ENCODE measurements at regions not wholly inside any gene's neighbourhood (a gene's known extent, or its start where the extent isn't known, plus 50 kb on each side); places are given as distances from the start of the nearest gene placed in this dataset.

DNA sequence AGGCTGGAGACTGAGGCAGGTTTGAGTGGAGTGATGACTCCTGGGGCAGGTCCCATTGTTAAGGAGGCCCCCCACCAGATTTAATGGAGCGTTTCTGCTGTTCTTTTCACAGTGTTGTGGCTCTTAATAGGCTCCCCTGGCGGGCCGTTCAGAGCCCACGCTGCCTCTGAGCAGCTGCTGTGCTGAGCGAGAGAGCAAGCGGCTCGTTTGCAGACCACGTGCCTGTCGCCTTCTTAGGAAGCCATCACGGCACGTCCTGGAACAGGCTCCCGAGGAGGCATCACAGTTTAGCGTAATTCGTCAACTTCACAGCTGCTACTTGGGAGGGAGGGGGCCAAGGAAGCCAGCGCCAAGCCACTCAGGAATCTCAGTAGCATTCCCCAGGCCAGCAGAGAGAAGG is 70.5 kb upstream of the CTTNBP2NL start:
- no peaks in the 10 kb centered on the region for H3K9me3 Mint-ChIP-seq (ENCODE audit: low read depth)
- H3K36me3 Mint-ChIP-seq (ENCODE audit: low read depth): no peaks in the 10 kb centered on the region
- peaks cover 66% of the 10 kb centered on the region for H3K27me3 Mint-ChIP-seq (ENCODE audit: low read depth)
- TF ChIP-seq, protein P1, sequence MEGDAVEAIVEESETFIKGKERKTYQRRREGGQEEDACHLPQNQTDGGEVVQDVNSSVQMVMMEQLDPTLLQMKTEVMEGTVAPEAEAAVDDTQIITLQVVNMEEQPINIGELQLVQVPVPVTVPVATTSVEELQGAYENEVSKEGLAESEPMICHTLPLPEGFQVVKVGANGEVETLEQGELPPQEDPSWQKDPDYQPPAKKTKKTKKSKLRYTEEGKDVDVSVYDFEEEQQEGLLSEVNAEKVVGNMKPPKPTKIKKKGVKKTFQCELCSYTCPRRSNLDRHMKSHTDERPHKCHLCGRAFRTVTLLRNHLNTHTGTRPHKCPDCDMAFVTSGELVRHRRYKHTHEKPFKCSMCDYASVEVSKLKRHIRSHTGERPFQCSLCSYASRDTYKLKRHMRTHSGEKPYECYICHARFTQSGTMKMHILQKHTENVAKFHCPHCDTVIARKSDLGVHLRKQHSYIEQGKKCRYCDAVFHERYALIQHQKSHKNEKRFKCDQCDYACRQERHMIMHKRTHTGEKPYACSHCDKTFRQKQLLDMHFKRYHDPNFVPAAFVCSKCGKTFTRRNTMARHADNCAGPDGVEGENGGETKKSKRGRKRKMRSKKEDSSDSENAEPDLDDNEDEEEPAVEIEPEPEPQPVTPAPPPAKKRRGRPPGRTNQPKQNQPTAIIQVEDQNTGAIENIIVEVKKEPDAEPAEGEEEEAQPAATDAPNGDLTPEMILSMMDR (IDR thresholded peaks at IDR 0.05): no peak
- peaks cover 3% of the 10 kb centered on the region for H3K4me1 Mint-ChIP-seq (ENCODE audit: low read depth)
- no peak for DNase-seq (ENCODE audit: low spot score)
- H3K27ac Mint-ChIP-seq (ENCODE audit: unreplicated experiment): no peak overlapping the region
- H3K4me3 Mint-ChIP-seq (ENCODE audit: unreplicated experiment): no peak overlapping the region

DNA sequence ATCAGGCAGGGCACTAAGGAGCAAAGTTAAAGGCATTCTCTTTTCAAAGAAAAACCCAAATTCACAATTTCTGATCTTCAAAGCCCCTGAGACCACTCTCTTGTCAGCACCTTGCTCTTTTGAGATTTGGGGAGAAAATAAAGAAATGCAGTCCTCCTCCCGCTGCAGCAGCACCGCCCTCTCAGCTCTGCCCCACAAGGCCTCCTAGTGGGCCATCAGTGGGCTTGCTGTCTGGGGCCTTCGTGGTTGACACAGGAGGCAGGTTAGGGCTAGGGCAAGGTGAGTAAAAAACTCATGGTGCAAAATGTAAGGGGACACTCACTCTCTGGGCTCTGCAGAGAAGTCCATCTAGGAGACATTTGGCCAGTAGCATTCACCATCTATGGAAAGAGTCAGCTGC is 67.4 kb upstream of the CTTNBP2NL start:
- Mint-ChIP-seq H3K4me3 (ENCODE audit: unreplicated experiment) (no peak overlapping the region), H3K27me3 (ENCODE audit: low read depth) (peaks cover 74% of the 10 kb centered on the region), H3K36me3 (ENCODE audit: low read depth) (no peaks in the 10 kb centered on the region), H3K9me3 (ENCODE audit: low read depth) (no peaks in the 10 kb centered on the region), H3K4me1 (ENCODE audit: low read depth) (peaks cover 3% of the 10 kb centered on the region), H3K27ac (ENCODE audit: unreplicated experiment) (no peak overlapping the region)
- no peak for DNase-seq (ENCODE audit: low spot score)
- TF ChIP-seq, protein P1 (IDR thresholded peaks at IDR 0.05): no peak

DNA sequence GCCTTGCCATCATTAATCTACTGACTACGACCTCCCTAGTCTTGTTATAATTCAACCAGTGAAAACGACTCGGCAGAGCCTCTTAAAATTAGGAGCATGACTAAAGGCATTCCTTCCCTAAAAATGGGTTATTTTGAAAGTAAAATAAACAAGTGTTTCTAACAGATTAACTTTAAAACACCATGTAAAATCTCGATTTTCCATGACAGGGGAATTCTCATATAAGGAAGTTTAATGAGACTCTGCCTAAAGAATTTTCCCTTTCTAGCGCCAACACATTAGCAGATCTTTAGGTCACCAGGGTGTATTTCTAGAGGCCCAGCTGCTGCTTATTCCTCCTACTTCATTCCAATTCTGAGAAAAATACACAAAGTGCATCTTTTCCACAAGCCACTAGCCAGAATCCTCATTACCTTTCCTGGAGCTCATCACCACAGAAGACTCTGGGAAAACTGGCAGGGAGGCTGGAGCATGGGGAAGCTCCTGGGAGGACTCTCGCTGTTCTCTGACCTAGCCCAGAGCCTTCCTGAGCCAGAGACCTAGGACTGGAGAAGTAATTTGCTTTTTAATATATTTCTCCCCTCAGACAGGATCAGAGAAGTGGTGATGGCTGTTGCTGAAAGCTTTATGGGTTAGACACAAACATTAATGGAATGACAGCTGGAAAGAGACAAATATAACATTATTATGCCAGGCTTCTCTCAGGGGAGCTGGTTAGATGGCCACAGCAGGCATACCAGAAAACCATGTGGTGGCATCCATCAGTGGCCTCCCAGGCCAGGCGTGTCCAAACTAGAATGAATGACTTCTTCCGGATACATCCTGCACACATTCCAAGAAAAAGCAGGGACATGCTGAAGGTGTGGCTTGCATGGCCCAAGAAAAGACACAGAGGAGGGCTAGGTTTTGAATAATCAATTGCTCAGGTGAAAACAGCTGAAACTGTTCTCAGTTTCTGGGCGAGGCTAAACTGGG is 63.6 kb upstream of the CTTNBP2NL start:
- Mint-ChIP-seq H3K27me3 (ENCODE audit: low read depth) (peaks cover 68% of the 10 kb centered on the region), H3K9me3 (ENCODE audit: low read depth) (no peaks in the 10 kb centered on the region), H3K36me3 (ENCODE audit: low read depth) (no peaks in the 10 kb centered on the region), H3K27ac (ENCODE audit: unreplicated experiment) (no peak overlapping the region), H3K4me3 (ENCODE audit: unreplicated experiment) (no peak overlapping the region), H3K4me1 (ENCODE audit: low read depth) (no peaks in the 10 kb centered on the region)
- TF ChIP-seq, protein P1 (IDR thresholded peaks at IDR 0.05): no peak
- DNase-seq (ENCODE audit: low spot score): no peak

DNA sequence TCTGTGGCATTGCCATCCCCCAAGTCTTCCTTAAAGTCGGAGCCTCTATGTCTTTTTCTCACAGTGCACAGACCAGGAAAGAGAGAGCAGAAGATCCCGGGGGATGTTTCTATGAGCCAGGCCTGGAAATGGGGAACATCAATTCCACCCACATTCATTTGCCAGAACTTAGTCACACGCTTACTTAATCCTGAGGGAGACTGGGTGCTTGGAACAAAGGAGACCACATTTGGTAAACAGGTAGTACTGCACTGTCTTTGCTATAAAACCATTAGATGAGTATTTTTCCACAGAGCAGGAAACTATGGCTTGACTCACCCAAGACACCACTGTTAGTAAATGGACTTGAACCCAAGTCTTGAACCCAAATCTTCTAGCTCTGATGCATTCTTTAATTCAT is 60.7 kb upstream of the CTTNBP2NL start:
- no peaks in the 10 kb centered on the region for H3K36me3 Mint-ChIP-seq (ENCODE audit: low read depth)
- TF ChIP-seq, protein P1 (IDR thresholded peaks at IDR 0.05): no peak
- H3K27ac Mint-ChIP-seq (ENCODE audit: unreplicated experiment): no peak overlapping the region
- no peak for DNase-seq (ENCODE audit: low spot score)
- H3K4me3 Mint-ChIP-seq (ENCODE audit: unreplicated experiment): no peak overlapping the region
- no peaks in the 10 kb centered on the region for H3K9me3 Mint-ChIP-seq (ENCODE audit: low read depth)
- H3K27me3 Mint-ChIP-seq (ENCODE audit: low read depth): peaks cover 67% of the 10 kb centered on the region
- no peaks in the 10 kb centered on the region for H3K4me1 Mint-ChIP-seq (ENCODE audit: low read depth)

DNA sequence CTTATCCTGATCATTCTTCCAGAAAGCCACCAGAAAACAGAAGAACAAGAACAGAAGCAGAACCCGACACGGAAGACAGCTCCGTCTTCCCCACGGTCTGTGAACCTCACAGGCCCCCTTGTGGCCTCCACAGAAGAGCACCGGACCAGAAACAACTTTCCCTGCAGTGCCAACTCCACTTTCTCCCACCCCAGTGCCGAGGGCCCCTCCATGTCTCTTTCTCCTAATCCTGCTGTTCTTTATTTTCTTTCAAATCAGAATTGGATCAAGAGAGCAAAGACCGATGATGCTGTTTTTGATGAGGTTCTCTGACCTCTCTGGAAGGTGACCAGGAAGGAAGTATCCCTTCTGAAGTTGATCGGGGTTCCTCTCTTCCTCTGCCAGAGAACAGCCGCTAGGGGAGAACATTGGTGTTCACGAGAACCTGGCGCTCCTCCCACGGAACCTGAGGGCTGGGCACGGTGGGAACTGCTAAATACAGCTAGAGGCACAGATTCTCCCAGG is 58.9 kb upstream of the CTTNBP2NL start:
- no peak for DNase-seq (ENCODE audit: low spot score)
- H3K27ac Mint-ChIP-seq (ENCODE audit: unreplicated experiment): no peak overlapping the region
- H3K9me3 Mint-ChIP-seq (ENCODE audit: low read depth): no peaks in the 10 kb centered on the region
- no peaks in the 10 kb centered on the region for H3K4me1 Mint-ChIP-seq (ENCODE audit: low read depth)
- TF ChIP-seq, protein P1 (IDR thresholded peaks at IDR 0.05): peak; percentile 74
- no peak overlapping the region for H3K4me3 Mint-ChIP-seq (ENCODE audit: unreplicated experiment)
- peaks cover 59% of the 10 kb centered on the region for H3K27me3 Mint-ChIP-seq (ENCODE audit: low read depth)
- no peaks in the 10 kb centered on the region for H3K36me3 Mint-ChIP-seq (ENCODE audit: low read depth)
